ENCODE measurements at regions not wholly inside any gene's neighbourhood (a gene's known extent, or its start where the extent isn't known, plus 50 kb on each side); places are given as distances from the start of the nearest gene placed in this dataset.

DNA sequence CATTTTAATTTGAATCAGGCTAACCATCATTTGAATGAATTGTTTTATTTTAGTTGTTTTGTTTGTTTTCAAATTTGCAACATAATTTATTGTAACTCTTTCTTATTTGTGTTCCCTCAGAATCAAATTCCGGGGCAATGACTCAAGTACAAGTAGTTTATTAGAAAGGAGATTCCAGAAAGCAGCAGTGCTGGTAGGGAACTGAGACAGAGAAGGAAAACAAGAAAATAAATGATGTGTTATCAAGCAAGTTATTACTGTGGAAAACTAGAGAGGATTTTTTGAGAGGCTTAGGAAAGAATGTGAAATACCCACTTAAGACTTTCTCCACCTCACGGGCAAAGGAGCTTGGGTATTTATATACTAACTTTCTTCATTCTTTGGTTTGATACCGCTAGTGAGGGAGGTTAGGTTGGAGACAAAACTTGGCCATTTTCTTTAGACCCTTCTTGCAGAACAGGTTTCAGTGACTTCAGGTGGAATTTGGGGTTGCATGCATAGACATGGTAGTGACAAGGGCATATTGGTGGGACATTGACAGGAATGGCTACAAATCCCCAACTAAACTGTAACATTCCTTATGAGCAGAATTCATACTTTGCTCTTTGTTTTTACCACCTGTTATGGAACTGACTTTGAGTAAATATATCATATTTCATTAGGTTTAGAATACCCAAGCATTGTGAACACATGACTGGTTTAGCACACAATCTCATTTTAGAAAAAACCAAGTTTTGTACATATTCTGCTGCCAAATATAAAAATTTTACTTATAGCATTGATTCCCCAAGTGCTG lies 254.3 kb downstream of the ZBBX start:
- TF ChIP-seq POLR2A (IDR thresholded peaks at IDR 0.05; ENCODE audit: low read length) (no peak), HOXA7 (CRISPR knock-in tag; IDR thresholded peaks at IDR 0.05) (no peak)
